Hematopoietic multipotent progenitor cell treated with erythropoietin and hydrocortisone succinate and interleukin-3 and kit ligand, for 17 days (in vitro differentiated cells): ENCODE measurements at regions not wholly inside any gene's neighbourhood (a gene's known extent, or its start where the extent isn't known, plus 50 kb on each side); places are given as distances from the start of the nearest gene placed in this dataset.

Source experiments
- DNase-seq: peaks from one replicate; pipeline ENCODE4 v3.0.0-alpha.2; 2015; ENCODE audit warnings: low spot score

GRCh38 chr12:58584880-58585279, 335.4 kb downstream of the LRIG3 start:
- DNase-seq: no peak

- DNase-seq: no peak
Observed at GRCh38 chr12:58586762-58587161, 333.5 kb downstream of the LRIG3 start.

- DNase-seq: no peak
Observed at GRCh38 chr12:58588770-58589169, 331.5 kb downstream of the LRIG3 start.

GRCh38 chr12:58592475-58593207, 327.7 kb downstream of the LRIG3 start:
- no peak for DNase-seq

GRCh38 chr12:58593557-58594304, 326.6 kb downstream of the LRIG3 start:
- DNase-seq: no peak

GRCh38 chr12:58596381-58596780, 323.9 kb downstream of the LRIG3 start:
- no peak for DNase-seq

- DNase-seq: no peak
Observed at GRCh38 chr12:58601529-58601928, 318.8 kb downstream of the LRIG3 start.

GRCh38 chr12:58602179-58602578, 318.1 kb downstream of the LRIG3 start:
- no peak for DNase-seq

GRCh38 chr12:58602736-58603135, 317.6 kb downstream of the LRIG3 start:
- DNase-seq: no peak

- no peak for DNase-seq
Observed at GRCh38 chr12:58607805-58608204, 312.5 kb downstream of the LRIG3 start.

- DNase-seq: no peak
Observed at GRCh38 chr12:58608711-58609110, 311.6 kb downstream of the LRIG3 start.

- DNase-seq: no peak
Observed at GRCh38 chr12:58615047-58615446, 305.3 kb downstream of the LRIG3 start.

GRCh38 chr12:58615576-58615975, 304.7 kb downstream of the LRIG3 start:
- DNase-seq: no peak

GRCh38 chr12:58616618-58617017, 303.7 kb downstream of the LRIG3 start:
- DNase-seq: no peak

- DNase-seq: no peak
Observed at GRCh38 chr12:58621126-58621525, 299.2 kb downstream of the LRIG3 start.

GRCh38 chr12:58629376-58629775, 290.9 kb downstream of the LRIG3 start:
- no peak for DNase-seq

GRCh38 chr12:58633479-58633878, 286.8 kb downstream of the LRIG3 start:
- DNase-seq: no peak

- no peak for DNase-seq
Observed at GRCh38 chr12:58639318-58639934, 280.9 kb downstream of the LRIG3 start.

GRCh38 chr12:58640314-58640713, 280.0 kb downstream of the LRIG3 start:
- no peak for DNase-seq

- no peak for DNase-seq
Observed at GRCh38 chr12:58645946-58646345, 274.4 kb downstream of the LRIG3 start.

GRCh38 chr12:58647495-58647894, 272.8 kb downstream of the LRIG3 start:
- no peak for DNase-seq

- DNase-seq: no peak
Observed at GRCh38 chr12:58648176-58648575, 272.1 kb downstream of the LRIG3 start.

- no peak for DNase-seq
Observed at GRCh38 chr12:58651850-58652249, 268.5 kb downstream of the LRIG3 start.
